Colonic mucosa (tissue), 4 donors: ENCODE measurements at regions not wholly inside any gene's neighbourhood (a gene's known extent, or its start where the extent isn't known, plus 50 kb on each side); places are given as distances from the start of the nearest gene placed in this dataset.

Experiments used
- DNase-seq: peaks from one replicate; pipeline ENCODE4 v3.0.0-alpha.2; 2020
- H3K27ac ChIP-seq: fragments of 200-600 bp; one replicate; pipeline ENCODE4 v1.8.0; 2021
- H3K27me3 ChIP-seq: fragments of 200-600 bp; one replicate; pipeline ENCODE4 v1.8.0; 2021
- H3K36me3 ChIP-seq: fragments of 200-600 bp; one replicate; pipeline ENCODE4 v1.8.0; 2021
- H3K4me1 ChIP-seq: fragments of 200-600 bp; one replicate; pipeline ENCODE4 v1.8.0; 2021; ENCODE audit warnings: mild to moderate bottlenecking
- H3K4me3 ChIP-seq: fragments of 200-600 bp; one replicate; pipeline ENCODE4 v1.8.0; 2021
- H3K9ac ChIP-seq, 2 donors: one replicate each; pipeline ENCODE4 v1.7.0; 2013; ENCODE audit warnings: control low read depth in 2 of 2, low read depth in 2 of 2, low read length in 2 of 2
- H3K9me3 ChIP-seq: fragments of 200-600 bp; one replicate; pipeline ENCODE4 v1.8.0; 2021
- CTCF ChIP-seq: fragments of 200-600 bp; IDR thresholded peaks from one replicate; pipeline ENCODE4 v1.8.0; 2022; ENCODE audit warnings: antibody characterized with exemption, mild to moderate bottlenecking
- intact Hi-C: fragments of 100-400 bp; cut with DNase I; formaldehyde crosslinking; loops from one replicate; pipeline ENCODE4 v1.14.1; 2022
- donor health status: healthy.
- donor health status: DM: no; HTN: no; CAD: no.
- donor health status: DM: no; HTN: no; CAD: no.

GRCh38 chr3:124424396-124424795, 305.9 kb upstream of the UMPS start:
- H3K9me3 ChIP-seq = no peaks in the 10 kb centered on the region
- H3K4me3 ChIP-seq = no peak overlapping the region
- no peak for TF ChIP-seq CTCF
- H3K27ac ChIP-seq = no peak overlapping the region
- intact Hi-C loops = no loop called here
- no peak overlapping the region for H3K9ac ChIP-seq
- no peak for DNase-seq
- H3K4me1 ChIP-seq = peaks cover 4% of the 10 kb centered on the region
- H3K27me3 ChIP-seq = no peaks in the 10 kb centered on the region
- no peaks in the 10 kb centered on the region for H3K36me3 ChIP-seq

- DNase-seq = no peak
These were observed 304.3 kb upstream of the UMPS start for GRCh38 chr3:124425972-124426371.

GRCh38 chr3:124428372-124429128, 301.7 kb upstream of the UMPS start:
- DNase-seq = no peak
- no peak for TF ChIP-seq CTCF
- H3K4me1 ChIP-seq = peaks cover 4% of the 10 kb centered on the region
- intact Hi-C loops = no loop called here
- H3K36me3 ChIP-seq = no peaks in the 10 kb centered on the region
- H3K9ac ChIP-seq = no peak overlapping the region
- H3K27me3 ChIP-seq = no peaks in the 10 kb centered on the region
- H3K27ac ChIP-seq = no peak overlapping the region
- H3K9me3 ChIP-seq = no peaks in the 10 kb centered on the region
- no peak overlapping the region for H3K4me3 ChIP-seq

More at GRCh38 chr3:124425972-124426371, 304.3 kb upstream of the UMPS start:
- H3K27ac ChIP-seq = no peak overlapping the region
- no peaks in the 10 kb centered on the region for H3K36me3 ChIP-seq
- no peak overlapping the region for H3K9ac ChIP-seq
- no peak for TF ChIP-seq CTCF
- intact Hi-C loops = no loop called here
- no peaks in the 10 kb centered on the region for H3K9me3 ChIP-seq
- H3K27me3 ChIP-seq = no peaks in the 10 kb centered on the region
- H3K4me3 ChIP-seq = no peak overlapping the region
- peaks cover 4% of the 10 kb centered on the region for H3K4me1 ChIP-seq

- H3K27ac ChIP-seq = no peak overlapping the region
These were observed 301.0 kb upstream of the UMPS start for GRCh38 chr3:124429129-124429815.

More at GRCh38 chr3:124429129-124429815, 301.0 kb upstream of the UMPS start:
- Histone ChIP-seq H3K4me1 (peaks cover 4% of the 10 kb centered on the region), H3K9me3 (no peaks in the 10 kb centered on the region), H3K36me3 (no peaks in the 10 kb centered on the region), H3K4me3 (no peak overlapping the region), H3K27me3 (no peaks in the 10 kb centered on the region), H3K9ac (no peak overlapping the region)
- intact Hi-C loops = no loop called here
- no peak for TF ChIP-seq CTCF
- DNase-seq = no peak
